ENCODE measurements at regions not wholly inside any gene's neighbourhood (a gene's known extent, or its start where the extent isn't known, plus 50 kb on each side); places are given as distances from the start of the nearest gene placed in this dataset.

- DNase-seq (ENCODE audit: low read depth in 2 of 2) = no peak
- TF ChIP-seq CTCF (IDR thresholded peaks at IDR 0.05; ENCODE audit: low read depth, low read length) = no peak
- no peak overlapping the region for H3K4me3 ChIP-seq (replicated peaks in 1 of 2; ENCODE audit: low read depth in 2 of 2, low read length in 2 of 2)
These were observed 245.1 kb upstream of the MSX2 start for GRCh38 chr5:174479325-174479724.

- TF ChIP-seq CTCF (IDR thresholded peaks at IDR 0.05; ENCODE audit: low read depth, low read length) = no peak
- no peak overlapping the region for H3K4me3 ChIP-seq (replicated peaks in 1 of 2; ENCODE audit: low read depth in 2 of 2, low read length in 2 of 2)
- DNase-seq (ENCODE audit: low read depth in 2 of 2) = no peak
These were observed 242.6 kb upstream of the MSX2 start for GRCh38 chr5:174481737-174482136.

- no peak for TF ChIP-seq CTCF (IDR thresholded peaks at IDR 0.05; ENCODE audit: low read depth, low read length)
These were observed 241.8 kb upstream of the MSX2 start for GRCh38 chr5:174482607-174483024.

GRCh38 chr5:174483411-174483810, 241.0 kb upstream of the MSX2 start:
- no peak for TF ChIP-seq CTCF (IDR thresholded peaks at IDR 0.05; ENCODE audit: low read depth, low read length)
- no peak for DNase-seq (ENCODE audit: low read depth in 2 of 2)

More at GRCh38 chr5:174482607-174483024, 241.8 kb upstream of the MSX2 start:
- H3K4me3 ChIP-seq (replicated peaks in 1 of 2; ENCODE audit: low read depth in 2 of 2, low read length in 2 of 2) = no peak overlapping the region
- DNase-seq (ENCODE audit: low read depth in 2 of 2) = no peak

GRCh38 chr5:174489215-174489614, 235.2 kb upstream of the MSX2 start:
- no peak overlapping the region for H3K4me3 ChIP-seq (replicated peaks in 1 of 2; ENCODE audit: low read depth in 2 of 2, low read length in 2 of 2)
- TF ChIP-seq CTCF (IDR thresholded peaks at IDR 0.05; ENCODE audit: low read depth, low read length) = no peak
- no peak for DNase-seq (ENCODE audit: low read depth in 2 of 2)

More at GRCh38 chr5:174483411-174483810, 241.0 kb upstream of the MSX2 start:
- no peak overlapping the region for H3K4me3 ChIP-seq (replicated peaks in 1 of 2; ENCODE audit: low read depth in 2 of 2, low read length in 2 of 2)

GRCh38 chr5:174489920-174490597, 234.3 kb upstream of the MSX2 start:
- no peak for TF ChIP-seq CTCF (IDR thresholded peaks at IDR 0.05; ENCODE audit: low read depth, low read length)
- no peak overlapping the region for H3K4me3 ChIP-seq (replicated peaks in 1 of 2; ENCODE audit: low read depth in 2 of 2, low read length in 2 of 2)
- no peak for DNase-seq (ENCODE audit: low read depth in 2 of 2)

- DNase-seq (ENCODE audit: low read depth in 2 of 2) = no peak
- no peak overlapping the region for H3K4me3 ChIP-seq (replicated peaks in 1 of 2; ENCODE audit: low read depth in 2 of 2, low read length in 2 of 2)
- TF ChIP-seq CTCF (IDR thresholded peaks at IDR 0.05; ENCODE audit: low read depth, low read length) = no peak
These were observed 233.7 kb upstream of the MSX2 start for GRCh38 chr5:174490728-174491127.

All from cardiac fibroblast (primary cell).